ENCODE measurements at regions not wholly inside any gene's neighbourhood (a gene's known extent, or its start where the extent isn't known, plus 50 kb on each side); places are given as distances from the start of the nearest gene placed in this dataset.
"Not testable (repeated sequence)": the region's sequence is repeated elsewhere in the genome, so short reads cannot be mapped to it uniquely, and the experiment has no call there.

DNA sequence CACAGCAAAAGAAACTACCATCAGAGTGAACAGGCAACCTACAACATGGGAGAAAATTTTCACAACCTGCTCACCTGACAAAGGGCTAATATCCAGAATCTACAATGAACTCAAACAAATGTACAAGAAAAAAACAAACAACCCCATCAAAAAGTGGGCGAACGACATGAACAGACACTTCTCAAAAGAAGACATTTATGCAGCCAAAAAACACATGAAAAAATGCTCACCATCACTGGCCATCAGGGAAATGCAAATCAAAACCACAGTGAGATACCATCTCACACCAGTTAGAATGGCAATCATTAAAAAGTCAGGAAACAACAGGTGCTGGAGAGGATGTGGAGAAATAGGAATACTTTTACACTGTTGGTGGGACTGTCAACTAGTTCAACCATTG lies 207.8 kb downstream of the USP6NL start:
- ATAC-seq; H3K4me3 ChIP-seq; H3K36me3 ChIP-seq; H3K4me1 ChIP-seq; DNase-seq; H3K9me3 ChIP-seq; intact Hi-C loops (cut with DNase I); H3K27ac ChIP-seq; H3K27me3 ChIP-seq: not testable (repeated sequence)
- WGBS (ENCODE audit: insufficient coverage, low coverage, low lambda C conversion rate, missing lambda C conversion rate) = 80% methylated on average over 1 of the region's 2 CpGs

DNA sequence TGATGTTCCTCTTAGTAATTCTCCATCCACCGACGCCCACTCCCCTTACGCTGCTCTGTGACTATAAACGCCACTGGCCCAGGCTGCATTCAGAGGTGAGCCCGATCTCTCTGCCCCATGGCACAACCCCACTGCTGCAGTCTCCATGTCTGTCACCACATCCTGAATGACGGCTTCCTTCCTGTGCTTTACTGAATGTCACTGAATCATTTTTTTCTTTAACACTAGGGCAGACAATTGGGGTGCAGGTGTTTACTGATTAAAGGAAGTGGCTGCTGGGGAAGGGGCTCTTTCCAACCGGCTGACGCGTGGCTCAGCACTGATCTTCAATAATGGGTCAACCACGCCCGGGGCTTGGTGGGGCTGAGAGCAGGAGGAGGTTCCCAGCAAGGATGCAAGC lies 208.3 kb downstream of the USP6NL start:
- Histone ChIP-seq H3K9me3 (no peaks in the 10 kb centered on the region), H3K4me1 (no peaks in the 10 kb centered on the region), H3K27me3 (no peaks in the 10 kb centered on the region), H3K27ac (no peak overlapping the region), H3K36me3 (no peaks in the 10 kb centered on the region), H3K4me3 (no peak overlapping the region)
- WGBS (ENCODE audit: insufficient coverage, low coverage, low lambda C conversion rate, missing lambda C conversion rate) = 31% methylated on average over 11 of the region's 11 CpGs
- no peak for TF ChIP-seq POLR2A (IDR thresholded peaks at IDR 0.05)
- TF ChIP-seq, protein P1, sequence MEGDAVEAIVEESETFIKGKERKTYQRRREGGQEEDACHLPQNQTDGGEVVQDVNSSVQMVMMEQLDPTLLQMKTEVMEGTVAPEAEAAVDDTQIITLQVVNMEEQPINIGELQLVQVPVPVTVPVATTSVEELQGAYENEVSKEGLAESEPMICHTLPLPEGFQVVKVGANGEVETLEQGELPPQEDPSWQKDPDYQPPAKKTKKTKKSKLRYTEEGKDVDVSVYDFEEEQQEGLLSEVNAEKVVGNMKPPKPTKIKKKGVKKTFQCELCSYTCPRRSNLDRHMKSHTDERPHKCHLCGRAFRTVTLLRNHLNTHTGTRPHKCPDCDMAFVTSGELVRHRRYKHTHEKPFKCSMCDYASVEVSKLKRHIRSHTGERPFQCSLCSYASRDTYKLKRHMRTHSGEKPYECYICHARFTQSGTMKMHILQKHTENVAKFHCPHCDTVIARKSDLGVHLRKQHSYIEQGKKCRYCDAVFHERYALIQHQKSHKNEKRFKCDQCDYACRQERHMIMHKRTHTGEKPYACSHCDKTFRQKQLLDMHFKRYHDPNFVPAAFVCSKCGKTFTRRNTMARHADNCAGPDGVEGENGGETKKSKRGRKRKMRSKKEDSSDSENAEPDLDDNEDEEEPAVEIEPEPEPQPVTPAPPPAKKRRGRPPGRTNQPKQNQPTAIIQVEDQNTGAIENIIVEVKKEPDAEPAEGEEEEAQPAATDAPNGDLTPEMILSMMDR (IDR thresholded peaks at IDR 0.05) = no peak
- DNase-seq (no peak), ATAC-seq (peak in 3 of 4 donors; percentile 18 to 38 (median 30))
- intact Hi-C loops (cut with DNase I) = no loop called here

DNA sequence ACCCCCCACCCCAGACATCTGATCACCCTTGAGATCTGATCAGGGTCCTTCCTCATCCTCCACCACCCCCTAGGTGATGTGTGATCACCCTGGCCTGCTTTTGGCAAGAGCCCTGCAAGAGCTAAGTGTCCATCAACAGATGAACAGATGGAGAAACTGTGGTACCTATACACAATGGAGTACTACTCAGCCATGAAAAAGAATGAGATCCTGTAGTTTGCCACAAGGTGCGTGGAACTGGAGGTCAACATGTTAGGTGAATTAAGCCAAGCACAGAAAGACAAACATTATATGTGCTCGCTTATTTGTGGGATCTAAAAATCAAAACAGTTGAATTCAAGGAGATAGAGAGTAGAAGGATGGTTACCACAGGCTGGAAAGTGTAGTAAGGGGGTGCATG lies 209.1 kb downstream of the USP6NL start:
- Histone ChIP-seq H3K4me3 (no peak overlapping the region), H3K4me1 (no peaks in the 10 kb centered on the region), H3K27ac (no peak overlapping the region), H3K36me3 (no peaks in the 10 kb centered on the region), H3K27me3 (no peaks in the 10 kb centered on the region), H3K9me3 (no peaks in the 10 kb centered on the region)
- TF ChIP-seq POLR2A (IDR thresholded peaks at IDR 0.05) = no peak
- TF ChIP-seq, protein P1 (IDR thresholded peaks at IDR 0.05) = no peak
- intact Hi-C loops (cut with DNase I) = no loop called here
- DNase-seq (no peak), ATAC-seq (no peak)
- 68% methylated on average over 2 of the region's 2 CpGs for WGBS (ENCODE audit: insufficient coverage, low coverage, low lambda C conversion rate, missing lambda C conversion rate)

DNA sequence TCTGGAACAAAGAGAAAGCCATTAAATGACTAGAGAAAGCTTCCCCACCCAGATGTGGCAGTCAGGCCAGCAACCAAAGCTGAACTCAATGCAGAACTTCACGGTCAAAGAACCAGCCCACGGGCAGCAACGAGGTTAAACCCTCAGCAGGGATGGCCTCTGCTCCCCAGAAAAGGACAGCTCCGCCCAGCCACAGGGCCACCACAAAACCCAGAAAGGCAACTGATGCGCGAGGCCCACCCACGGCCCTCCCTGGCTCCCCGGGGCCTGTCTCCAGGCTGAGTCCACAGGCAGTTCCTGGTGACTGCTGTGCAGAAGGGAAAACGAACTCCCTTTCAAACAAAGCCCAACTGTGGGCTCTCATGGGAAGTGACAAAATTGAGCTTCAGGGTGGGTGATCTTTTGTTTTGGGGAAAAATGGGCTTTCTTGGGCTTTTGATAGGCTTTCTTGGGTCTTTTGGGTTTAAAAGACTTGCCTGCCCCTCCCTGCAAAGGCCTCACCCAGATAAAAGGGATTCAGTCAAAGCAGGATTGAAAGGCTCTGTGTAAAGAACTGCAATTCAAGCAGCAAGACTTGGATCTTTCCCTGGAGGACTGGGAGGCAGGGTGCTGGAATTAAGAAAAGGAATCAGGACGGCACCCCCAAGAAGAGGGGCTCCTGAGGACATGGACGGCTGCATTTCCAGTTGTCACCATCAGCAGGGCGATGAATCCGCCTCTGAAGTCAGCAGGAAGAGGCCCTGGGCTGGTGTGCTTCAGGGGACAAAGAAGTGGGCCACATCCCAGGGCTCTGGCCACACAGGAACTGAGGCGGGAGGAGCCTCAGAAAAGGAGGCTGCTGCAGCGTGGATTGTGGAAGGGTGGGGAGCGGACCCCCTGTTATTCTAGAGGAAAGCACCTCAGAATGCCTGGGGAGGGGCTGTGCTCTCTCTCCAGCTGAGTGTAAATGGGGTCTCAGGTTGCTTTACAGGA lies 209.9 kb downstream of the USP6NL start:
- Histone ChIP-seq H3K27ac (no peak overlapping the region), H3K9me3 (no peaks in the 10 kb centered on the region), H3K4me1 (no peaks in the 10 kb centered on the region), H3K36me3 (no peaks in the 10 kb centered on the region), H3K27me3 (no peaks in the 10 kb centered on the region), H3K4me3 (no peak overlapping the region)
- intact Hi-C loops (cut with DNase I) = no loop called here
- DNase-seq (no peak), ATAC-seq (no peak)
- WGBS (ENCODE audit: insufficient coverage, low coverage, low lambda C conversion rate, missing lambda C conversion rate) = 44% methylated on average over 9 of the region's 16 CpGs
- TF ChIP-seq POLR2A (IDR thresholded peaks at IDR 0.05) = no peak
- TF ChIP-seq, protein P1 (IDR thresholded peaks at IDR 0.05) = no peak

DNA sequence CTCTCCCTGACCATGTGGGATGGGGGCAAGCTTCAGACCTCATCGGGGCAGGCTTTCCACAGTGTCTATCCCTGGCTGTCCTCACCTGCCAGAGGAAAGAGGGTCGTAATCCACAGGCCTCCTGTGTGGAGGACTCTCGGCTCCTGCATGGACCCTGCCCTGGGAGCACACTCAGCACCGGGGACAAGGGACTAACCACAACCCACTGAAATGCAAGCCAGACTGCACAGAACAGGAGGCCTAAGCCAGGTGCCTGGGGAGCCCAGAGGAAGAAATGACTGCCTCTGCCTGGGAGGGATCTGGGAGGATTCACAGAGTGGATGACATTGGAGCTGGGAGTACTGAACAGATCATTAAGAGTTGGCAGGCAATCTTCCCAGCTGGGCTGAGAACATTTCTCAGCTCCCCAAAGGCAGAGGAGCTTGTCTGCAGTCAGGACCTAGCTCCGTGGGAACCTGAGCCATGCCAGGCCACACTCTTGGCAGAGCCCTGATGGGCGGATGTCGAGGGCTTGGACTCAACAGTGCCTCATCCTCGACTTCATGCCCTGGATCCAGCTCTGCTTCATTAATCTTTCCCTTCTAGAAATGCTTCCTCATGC lies 213.4 kb downstream of the USP6NL start:
- ATAC-seq (peak in 2 of 4 donors; percentile 12 to 13), DNase-seq (no peak)
- H3K27me3 ChIP-seq = no peaks in the 10 kb centered on the region
- no CpG with 5 or more reads among the region's 8 CpGs for WGBS (ENCODE audit: insufficient coverage, low coverage, low lambda C conversion rate, missing lambda C conversion rate)
- H3K27ac ChIP-seq = no peak overlapping the region
- no peaks in the 10 kb centered on the region for H3K9me3 ChIP-seq
- intact Hi-C loops (cut with DNase I) = no loop called here
- no peaks in the 10 kb centered on the region for H3K36me3 ChIP-seq
- no peaks in the 10 kb centered on the region for H3K4me1 ChIP-seq
- H3K4me3 ChIP-seq = no peak overlapping the region
- TF ChIP-seq POLR2A (IDR thresholded peaks at IDR 0.05) = no peak
- TF ChIP-seq, protein P1 (IDR thresholded peaks at IDR 0.05) = no peak

Measured in right lobe of liver (tissue), 6 donors.